DOHH2 (cell line): ENCODE measurements at regions not wholly inside any gene's neighbourhood (a gene's known extent, or its start where the extent isn't known, plus 50 kb on each side); places are given as distances from the start of the nearest gene placed in this dataset.

Source experiments
- H3F3A ChIP-seq: fragments of 200-600 bp; sonication (generic), shearing (Covaris generic); 2 replicates; pipeline ENCODE4 v1.6.0; 2016; ENCODE audit warnings: antibody characterized with exemption, mild to moderate bottlenecking; ENCODE audit not compliant: control insufficient read depth, insufficient read depth
- H3K27ac ChIP-seq: fragments of 200-600 bp; sonication (generic); 2 replicates; pipeline ENCODE4 v1.5.1; 2014; ENCODE audit warnings: low read depth, mild to moderate bottlenecking, low read length, moderate library complexity
- H3K27me3 ChIP-seq: fragments of 200-600 bp; sonication (generic); 2 replicates; pipeline ENCODE4 v1.6.1; 2014; ENCODE audit warnings: mild to moderate bottlenecking, low read length, mixed read lengths; ENCODE audit not compliant: control insufficient read depth
- H3K36me3 ChIP-seq: fragments of 200-600 bp; sonication (generic); 2 replicates; pipeline ENCODE4 v1.6.1; 2014; ENCODE audit warnings: mild to moderate bottlenecking, low read length, moderate library complexity, mixed read lengths; ENCODE audit not compliant: control insufficient read depth
- H3K4me1 ChIP-seq: fragments of 200-600 bp; sonication (generic); 2 replicates; pipeline ENCODE4 v1.6.1; 2014; ENCODE audit warnings: mild to moderate bottlenecking, low read length, mixed read lengths; ENCODE audit not compliant: control insufficient read depth
- H3K4me2 ChIP-seq: fragments of 200-600 bp; sonication (generic); 2 replicates; pipeline ENCODE4 v1.6.0; 2014; ENCODE audit warnings: mild to moderate bottlenecking, low read length, moderate library complexity
- H3K4me3 ChIP-seq: fragments of 200-600 bp; sonication (generic); 2 replicates; pipeline ENCODE4 v1.5.1; 2014; ENCODE audit warnings: mild to moderate bottlenecking, low read length, mixed read lengths
- H3K79me2 ChIP-seq: fragments of 200-600 bp; sonication (generic); 2 replicates; pipeline ENCODE4 v1.6.1; 2014; ENCODE audit warnings: mild to moderate bottlenecking, low read length, mixed read lengths; ENCODE audit not compliant: control insufficient read depth
- H3K9me2 ChIP-seq: fragments of 200-600 bp; sonication (generic); replicated peaks from 2 replicates; pipeline ENCODE4 v1.6.1; 2014; ENCODE audit warnings: mild to moderate bottlenecking, low read length, mixed read lengths; ENCODE audit not compliant: control insufficient read depth
- H3K9me3 ChIP-seq: fragments of 200-600 bp; sonication (generic); 2 replicates; pipeline ENCODE4 v1.6.1; 2014; ENCODE audit warnings: antibody characterized with exemption, low read length, mixed read lengths; ENCODE audit not compliant: control insufficient read depth, insufficient read depth
- H4K20me1 ChIP-seq: fragments of 200-600 bp; sonication (generic); 2 replicates; pipeline ENCODE4 v1.6.0; 2014; ENCODE audit warnings: low read depth, mild to moderate bottlenecking, antibody characterized with exemption, low read length, moderate library complexity; ENCODE audit not compliant: control insufficient read depth, insufficient read depth
- EZH2phosphoT487 ChIP-seq: fragments of 200-600 bp; sonication (generic); IDR thresholded peaks from 2 replicates; pipeline ENCODE4 v1.6.1; 2017; ENCODE audit warnings: borderline replicate concordance, mild to moderate bottlenecking, antibody characterized with exemption, low read length, moderate library complexity, mixed read lengths
- TF ChIP-seq, protein P1 (sequence below): fragments of 200-600 bp; sonication (generic); IDR thresholded peaks from one replicate; pipeline ENCODE4 v1.5.1; 2014; ENCODE audit warnings: antibody characterized with exemption, mild to moderate bottlenecking, low read depth, low read length; ENCODE audit not compliant: poor library complexity, severe bottlenecking

- no peaks in the 10 kb centered on the region for H3F3A ChIP-seq
- no peaks in the 10 kb centered on the region for H3K79me2 ChIP-seq
- H4K20me1 ChIP-seq, result no peaks in the 10 kb centered on the region
- H3K27ac ChIP-seq, result no peak overlapping the region
- no peaks in the 10 kb centered on the region for H3K4me1 ChIP-seq
- TF ChIP-seq, protein P1, sequence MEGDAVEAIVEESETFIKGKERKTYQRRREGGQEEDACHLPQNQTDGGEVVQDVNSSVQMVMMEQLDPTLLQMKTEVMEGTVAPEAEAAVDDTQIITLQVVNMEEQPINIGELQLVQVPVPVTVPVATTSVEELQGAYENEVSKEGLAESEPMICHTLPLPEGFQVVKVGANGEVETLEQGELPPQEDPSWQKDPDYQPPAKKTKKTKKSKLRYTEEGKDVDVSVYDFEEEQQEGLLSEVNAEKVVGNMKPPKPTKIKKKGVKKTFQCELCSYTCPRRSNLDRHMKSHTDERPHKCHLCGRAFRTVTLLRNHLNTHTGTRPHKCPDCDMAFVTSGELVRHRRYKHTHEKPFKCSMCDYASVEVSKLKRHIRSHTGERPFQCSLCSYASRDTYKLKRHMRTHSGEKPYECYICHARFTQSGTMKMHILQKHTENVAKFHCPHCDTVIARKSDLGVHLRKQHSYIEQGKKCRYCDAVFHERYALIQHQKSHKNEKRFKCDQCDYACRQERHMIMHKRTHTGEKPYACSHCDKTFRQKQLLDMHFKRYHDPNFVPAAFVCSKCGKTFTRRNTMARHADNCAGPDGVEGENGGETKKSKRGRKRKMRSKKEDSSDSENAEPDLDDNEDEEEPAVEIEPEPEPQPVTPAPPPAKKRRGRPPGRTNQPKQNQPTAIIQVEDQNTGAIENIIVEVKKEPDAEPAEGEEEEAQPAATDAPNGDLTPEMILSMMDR, result no peak
- no peak for TF ChIP-seq EZH2phosphoT487
- no peaks in the 10 kb centered on the region for H3K9me2 ChIP-seq
- H3K4me2 ChIP-seq, result no peak overlapping the region
- no peaks in the 10 kb centered on the region for H3K27me3 ChIP-seq
- no peak overlapping the region for H3K4me3 ChIP-seq
- no peaks in the 10 kb centered on the region for H3K36me3 ChIP-seq
- no peaks in the 10 kb centered on the region for H3K9me3 ChIP-seq
These were observed 171.5 kb upstream of the ATP10B start for GRCh38 chr5:161023551-161023950.

DNA sequence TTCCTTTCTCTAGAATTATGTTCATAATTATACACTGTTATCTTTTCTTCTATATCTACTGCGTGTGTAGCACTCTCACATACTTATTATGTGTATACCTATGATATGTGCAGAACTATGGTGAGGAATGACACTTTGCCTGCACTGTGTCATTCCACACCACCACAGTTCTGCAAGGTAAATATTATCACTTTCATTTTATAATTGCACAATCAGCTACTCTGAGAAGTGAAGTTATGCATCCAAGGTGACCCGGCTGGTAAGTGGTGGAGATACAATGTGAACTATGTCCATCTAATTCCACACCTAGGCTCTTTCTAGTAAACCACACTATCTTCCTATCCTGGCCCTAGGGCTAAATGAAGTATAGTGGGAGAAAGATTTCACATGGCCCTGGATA is 170.1 kb upstream of the ATP10B start:
- TF ChIP-seq, protein P1, result no peak
- TF ChIP-seq EZH2phosphoT487, result no peak
- Histone ChIP-seq H3K27ac (no peak overlapping the region), H3K4me3 (no peak overlapping the region), H3K4me2 (no peak overlapping the region), H3K27me3 (no peaks in the 10 kb centered on the region), H3K9me2 (no peaks in the 10 kb centered on the region), H3F3A (no peaks in the 10 kb centered on the region), H3K4me1 (no peaks in the 10 kb centered on the region), H3K9me3 (no peaks in the 10 kb centered on the region), H4K20me1 (no peaks in the 10 kb centered on the region), H3K36me3 (no peaks in the 10 kb centered on the region), H3K79me2 (no peaks in the 10 kb centered on the region)

GRCh38 chr5:161009817-161010216 is 157.8 kb upstream of the ATP10B start:
- Histone ChIP-seq H3K4me3 (no peak overlapping the region), H3K9me3 (no peaks in the 10 kb centered on the region), H3K9me2 (no peaks in the 10 kb centered on the region), H3K4me1 (no peaks in the 10 kb centered on the region), H4K20me1 (no peaks in the 10 kb centered on the region), H3K79me2 (no peaks in the 10 kb centered on the region), H3K27ac (no peak overlapping the region), H3K27me3 (no peaks in the 10 kb centered on the region), H3K4me2 (no peak overlapping the region), H3K36me3 (no peaks in the 10 kb centered on the region), H3F3A (no peaks in the 10 kb centered on the region)
- TF ChIP-seq, protein P1, result no peak
- no peak for TF ChIP-seq EZH2phosphoT487

DNA sequence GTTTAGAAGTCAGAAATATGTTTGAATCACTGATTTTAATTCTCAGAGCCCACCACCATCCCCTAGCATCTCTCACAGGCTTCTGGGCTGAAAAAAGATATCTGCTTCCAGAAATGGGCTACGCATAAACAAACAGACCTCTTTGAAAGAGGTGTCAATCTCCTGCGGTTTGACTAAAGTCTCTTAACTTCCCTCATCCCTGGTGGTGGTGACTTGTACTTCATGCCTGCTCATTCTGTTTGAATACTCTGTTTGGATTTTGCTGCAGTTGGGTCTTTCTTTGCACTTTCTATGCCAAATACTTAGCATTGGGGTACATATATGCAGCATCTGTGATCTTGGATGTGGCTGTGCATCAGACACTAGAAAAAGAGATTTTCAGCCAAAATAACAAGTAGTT is 157.2 kb upstream of the ATP10B start:
- H3K36me3 ChIP-seq, result no peaks in the 10 kb centered on the region
- TF ChIP-seq, protein P1, result no peak
- no peak for TF ChIP-seq EZH2phosphoT487
- no peaks in the 10 kb centered on the region for H4K20me1 ChIP-seq
- H3K27me3 ChIP-seq, result no peaks in the 10 kb centered on the region
- H3K4me1 ChIP-seq, result no peaks in the 10 kb centered on the region
- H3K4me2 ChIP-seq, result no peak overlapping the region
- H3K9me3 ChIP-seq, result no peaks in the 10 kb centered on the region
- H3K4me3 ChIP-seq, result no peak overlapping the region
- H3K9me2 ChIP-seq, result no peaks in the 10 kb centered on the region
- H3K27ac ChIP-seq, result no peak overlapping the region
- H3K79me2 ChIP-seq, result no peaks in the 10 kb centered on the region
- no peaks in the 10 kb centered on the region for H3F3A ChIP-seq
